Colon (tissue), 2 donors: ENCODE measurements at regions not wholly inside any gene's neighbourhood (a gene's known extent, or its start where the extent isn't known, plus 50 kb on each side); places are given as distances from the start of the nearest gene placed in this dataset.
"Not testable (repeated sequence)": the region's sequence is repeated elsewhere in the genome, so short reads cannot be mapped to it uniquely, and the experiment has no call there.

Experiments used
- FAIRE-seq: peaks from 2 replicates; lab custom pipeline; 2012; peaks lifted over from hg19 to GRCh38; lab: Jason Lieb, UNC
- donor health status: control.
- donor health status: control.

GRCh38 chrX:117680286-117680685 is 436.3 kb downstream of the KLHL13 start:
- no peak for FAIRE-seq

DNA sequence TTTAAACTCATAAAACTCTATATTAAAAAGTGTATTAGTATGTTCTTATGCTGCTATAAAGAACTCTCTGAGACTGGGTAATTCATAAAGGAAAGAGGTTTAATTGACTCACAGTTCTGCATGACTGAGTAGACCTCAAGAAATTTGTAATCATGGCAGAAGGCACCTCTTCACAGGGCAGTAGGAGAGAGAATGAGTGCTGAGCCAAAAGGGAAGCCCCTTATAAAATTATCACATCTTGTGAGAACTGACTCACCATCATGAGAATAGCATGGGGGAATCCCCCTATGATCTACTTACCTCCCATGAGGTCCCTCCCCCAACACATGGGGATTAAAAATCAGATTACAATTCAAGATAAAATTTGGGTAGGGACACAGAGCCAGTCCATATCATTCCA is 463.2 kb downstream of the KLHL13 start:
- no peak for FAIRE-seq

DNA sequence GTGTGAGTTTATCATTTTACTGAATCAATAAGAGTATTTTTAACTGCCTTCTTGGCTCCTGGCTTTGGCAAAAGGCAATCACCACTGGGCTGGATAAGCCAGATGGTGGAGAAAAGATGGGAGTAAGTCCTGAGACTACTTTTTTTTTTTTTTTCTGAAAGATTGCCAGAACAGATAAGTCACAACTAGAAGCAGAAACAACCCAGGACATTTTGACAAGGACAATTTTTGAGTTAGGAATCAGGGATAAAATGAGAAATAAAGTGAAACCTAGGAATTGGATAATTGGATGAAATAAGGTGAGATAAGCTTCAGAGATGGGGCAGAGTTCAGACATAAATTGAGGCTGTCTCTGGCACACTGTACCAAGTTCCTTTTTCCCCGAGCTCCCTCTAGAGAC is 471.0 kb downstream of the KLHL13 start:
- FAIRE-seq: no peak

- no peak for FAIRE-seq
Measured at GRCh38 chrX:117641913-117642656, 474.5 kb downstream of the KLHL13 start.

GRCh38 chrX:117636826-117637225 is 479.8 kb downstream of the KLHL13 start:
- FAIRE-seq: no peak

DNA sequence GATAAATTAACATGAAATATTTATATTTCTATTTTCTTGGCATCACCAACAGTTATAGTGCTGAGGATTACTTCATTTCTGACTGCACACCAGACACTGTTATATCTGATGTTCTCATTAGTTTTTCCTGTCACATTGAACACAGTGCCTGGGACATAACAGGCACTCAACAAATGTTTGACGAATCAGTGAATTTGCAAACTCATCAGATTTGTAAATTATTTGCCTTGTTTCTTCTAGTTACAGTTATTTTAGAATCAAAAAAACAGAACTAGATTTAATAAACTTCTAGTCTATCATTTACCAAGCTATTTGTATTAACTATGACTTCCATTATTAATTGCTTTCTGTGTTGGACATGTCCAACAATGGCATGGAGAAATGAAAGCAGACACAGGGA is 483.3 kb downstream of the KLHL13 start:
- no peak for FAIRE-seq

DNA sequence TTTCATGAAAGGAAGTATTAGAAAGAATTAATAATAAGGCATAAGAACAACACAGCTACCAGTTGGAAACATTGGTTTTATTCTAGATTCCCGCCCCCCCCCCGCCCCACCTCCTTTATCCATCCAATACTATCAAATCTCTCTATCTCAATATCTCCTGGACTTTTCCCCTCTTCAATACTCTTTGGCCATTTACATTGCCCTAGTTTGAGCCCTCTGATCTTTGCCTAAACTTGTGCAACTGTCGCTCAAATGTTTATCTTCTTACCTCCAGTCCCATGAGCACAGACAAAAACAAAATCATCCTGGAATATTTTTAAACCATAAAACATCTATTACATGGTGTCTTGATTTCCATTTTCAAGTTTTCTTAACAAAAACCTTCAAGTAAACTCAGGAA is 488.2 kb downstream of the KLHL13 start:
- FAIRE-seq: no peak

- no peak for FAIRE-seq
Measured at GRCh38 chrX:117610806-117611205, 505.8 kb downstream of the KLHL13 start.

DNA sequence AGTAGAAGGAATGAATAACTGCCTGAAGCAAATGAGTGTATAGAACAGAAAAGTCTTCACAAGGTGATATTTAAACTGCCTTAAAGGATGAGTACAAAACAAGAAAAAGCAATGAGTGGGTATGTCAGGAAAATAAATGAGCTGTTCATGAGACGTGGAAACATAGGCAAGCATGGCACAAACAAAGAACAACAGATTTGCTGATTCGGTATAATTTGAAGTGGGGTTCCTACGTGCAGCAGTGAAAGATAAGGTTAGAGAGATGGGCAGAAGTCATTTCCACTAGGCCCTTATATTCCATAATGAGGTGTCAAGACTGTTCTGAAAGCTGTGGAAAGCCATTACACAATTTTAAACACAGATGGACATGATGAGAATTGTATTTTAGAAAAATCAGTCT is 506.6 kb downstream of the KLHL13 start:
- no peak for FAIRE-seq

- no peak for FAIRE-seq
Measured at GRCh38 chrX:117607561-117607960, 509.0 kb downstream of the KLHL13 start.

DNA sequence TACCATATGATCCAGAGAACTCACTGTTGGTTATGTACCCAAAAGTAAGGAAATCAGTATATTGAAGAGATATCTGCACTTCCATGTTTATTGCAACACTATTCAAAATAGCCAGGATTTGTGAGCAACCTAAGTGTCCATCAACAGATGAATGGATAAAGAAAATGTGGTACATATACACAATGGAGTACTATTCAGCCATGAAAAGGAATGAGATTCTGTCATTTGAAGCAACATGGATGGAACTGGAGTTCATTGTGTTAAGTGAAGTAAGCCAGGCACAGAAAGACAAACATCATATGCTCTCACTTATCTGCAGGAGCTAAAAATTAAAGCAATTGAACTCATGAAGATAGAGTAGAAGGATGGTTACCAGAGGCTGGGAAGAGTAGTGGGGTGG is 510.5 kb downstream of the KLHL13 start:
- not testable (repeated sequence) for FAIRE-seq

DNA sequence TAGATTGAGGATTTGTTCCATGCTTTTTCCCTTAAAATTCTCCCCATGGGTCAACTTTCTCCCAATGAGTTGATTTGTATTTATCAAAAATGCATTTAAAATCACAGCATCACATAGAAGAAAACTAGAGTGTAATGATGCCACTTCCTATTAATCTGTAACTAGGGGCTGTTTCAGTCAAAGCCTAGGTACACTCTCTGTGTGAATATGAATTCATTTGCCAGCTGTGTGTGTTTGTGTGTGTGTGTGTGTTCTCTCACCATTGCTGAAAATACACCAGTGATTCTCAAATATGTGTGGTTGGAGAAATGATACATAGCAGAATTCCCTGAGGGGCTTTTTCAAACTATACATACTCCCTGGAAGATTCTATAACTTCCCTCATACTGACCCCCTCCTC is 546.5 kb downstream of the KLHL13 start:
- no peak for FAIRE-seq

DNA sequence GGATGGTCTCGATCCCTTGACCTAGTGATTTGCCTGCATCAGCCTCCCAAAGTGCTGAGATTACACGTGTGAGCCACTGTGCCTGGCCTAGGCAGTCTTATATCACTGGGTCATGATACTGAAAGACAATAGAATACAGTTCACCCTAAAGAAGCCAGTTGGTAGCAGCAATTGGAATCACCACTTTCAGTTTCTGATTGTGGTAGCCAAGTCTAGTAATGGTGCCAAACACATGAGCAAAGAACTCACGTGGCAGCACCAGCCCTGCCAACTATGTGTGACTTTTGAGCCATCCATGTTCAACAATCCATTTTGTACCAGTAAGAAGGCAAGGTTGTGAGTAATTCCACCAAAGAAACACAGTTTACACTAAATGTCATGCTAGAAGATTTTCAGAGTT is 548.4 kb downstream of the KLHL13 start:
- no peak for FAIRE-seq

GRCh38 chrX:117543885-117544284 is 572.7 kb downstream of the KLHL13 start:
- FAIRE-seq: no peak

DNA sequence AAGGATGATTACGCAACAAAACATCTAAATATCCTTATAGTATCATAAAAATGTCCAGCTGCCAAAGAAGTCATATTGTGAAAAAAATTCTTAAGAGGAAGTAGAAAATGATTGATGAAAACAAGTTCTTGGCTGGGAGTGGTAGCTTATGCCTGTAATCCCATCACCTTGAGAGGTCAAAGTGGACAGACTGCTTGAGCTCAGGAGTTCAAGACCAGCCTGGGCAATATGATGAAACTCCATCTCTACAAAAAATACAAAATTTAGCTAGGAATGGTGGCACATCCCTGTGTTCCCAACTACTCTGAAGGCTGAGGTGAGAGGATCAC is 577.6 kb downstream of the KLHL13 start:
- FAIRE-seq: no peak

DNA sequence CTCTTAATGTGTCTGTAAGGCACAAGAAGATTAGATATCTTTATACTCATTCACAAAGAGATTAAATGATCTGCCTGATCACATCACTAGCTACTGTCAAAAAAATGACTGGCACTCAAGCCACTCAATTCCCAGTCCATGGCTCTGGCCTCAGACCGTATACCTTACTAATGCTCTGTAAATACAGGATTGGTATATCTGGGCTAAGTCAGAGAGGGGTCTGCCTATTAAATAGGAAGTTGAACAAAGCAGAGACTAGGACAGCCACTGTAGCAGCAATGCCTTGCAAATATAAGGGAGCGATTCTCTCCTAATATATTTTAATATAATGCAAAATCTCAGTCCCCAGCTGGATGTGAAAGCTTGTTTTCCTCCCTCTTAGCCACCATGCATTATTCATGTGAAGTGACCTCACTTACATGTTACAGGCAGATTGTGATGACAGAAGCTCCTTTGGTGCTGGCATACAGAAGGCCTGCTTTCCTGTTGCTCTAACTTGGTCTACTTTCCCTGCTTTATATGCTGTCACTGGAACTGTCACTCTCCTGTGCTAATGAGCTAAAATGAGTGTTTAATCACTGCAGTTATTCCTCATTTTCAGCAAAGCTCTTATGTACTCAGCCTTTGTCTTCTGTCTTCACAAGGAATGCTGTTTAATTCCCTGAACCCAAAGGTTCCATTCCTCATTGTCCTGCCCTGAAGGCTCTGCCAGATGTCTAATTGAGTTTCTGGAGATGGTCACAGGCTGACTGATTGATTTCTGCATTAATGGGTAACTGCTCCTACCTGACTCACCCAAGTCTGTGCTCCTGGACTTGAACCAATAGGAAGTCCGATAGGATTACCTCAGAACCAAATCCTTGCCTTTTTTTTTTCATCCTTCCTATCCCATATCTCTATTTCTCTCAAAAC is 578.2 kb downstream of the KLHL13 start:
- FAIRE-seq: no peak

DNA sequence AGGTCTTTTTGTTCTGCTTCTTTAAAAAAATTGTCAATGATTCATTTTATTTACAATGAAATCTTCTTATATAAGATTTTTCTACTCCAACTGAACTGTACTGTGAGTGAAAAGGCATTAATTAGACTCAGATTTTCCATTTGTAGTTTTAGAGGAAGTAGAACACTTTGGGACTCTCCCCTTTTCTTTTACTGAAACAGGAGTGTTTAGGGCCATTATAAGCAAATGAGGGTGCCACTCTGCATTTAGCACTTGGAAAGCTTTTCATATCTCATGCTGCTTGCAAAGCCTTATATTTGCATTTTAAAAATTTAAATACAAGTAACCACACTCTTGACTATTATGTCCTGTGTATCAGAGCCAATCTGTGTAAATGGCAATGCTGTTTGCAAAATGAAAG is 584.3 kb downstream of the KLHL13 start:
- FAIRE-seq: peak; percentile 62

GRCh38 chrX:117522725-117523700 is 593.6 kb downstream of the KLHL13 start:
- no peak for FAIRE-seq

DNA sequence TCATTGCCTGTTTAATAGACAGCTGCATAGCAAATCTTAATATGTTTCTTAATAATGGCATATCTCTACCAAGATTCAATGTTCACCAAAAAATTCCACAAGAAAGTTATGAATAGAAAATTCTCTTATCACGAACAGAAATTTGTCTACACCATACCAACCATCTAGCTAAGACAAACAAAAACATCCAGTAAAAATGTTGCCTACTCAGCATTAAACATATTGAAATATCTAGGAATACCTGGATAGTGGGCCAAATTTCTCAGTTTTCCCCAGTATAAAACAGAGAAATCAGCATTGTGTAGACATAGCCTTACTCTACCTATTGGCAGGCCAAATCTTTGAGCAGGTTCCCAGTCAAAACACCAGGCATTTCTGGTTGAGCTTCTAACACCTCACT is 598.6 kb downstream of the KLHL13 start:
- no peak for FAIRE-seq

- FAIRE-seq: no peak
Measured at GRCh38 chrX:117511379-117511778, 605.2 kb downstream of the KLHL13 start.

DNA sequence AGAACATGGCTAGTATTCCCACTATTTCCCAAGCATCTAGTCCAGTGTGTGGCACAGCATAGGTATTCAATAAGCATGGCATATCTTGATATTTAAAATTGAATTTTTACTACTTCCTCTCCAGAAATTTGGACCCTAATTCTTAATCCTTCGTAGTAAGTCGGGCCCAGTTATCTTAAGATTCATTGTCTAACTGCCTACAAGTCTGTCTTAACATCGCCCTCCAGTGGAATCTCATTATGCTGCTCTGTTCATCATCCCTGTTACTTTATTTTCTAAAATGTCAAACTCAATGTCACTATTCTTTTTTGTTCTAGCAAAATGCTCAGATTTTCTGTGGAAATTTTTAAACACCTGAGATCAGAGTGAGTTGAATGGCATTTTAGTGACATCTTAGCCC is 606.2 kb downstream of the KLHL13 start:
- peak; percentile 31 for FAIRE-seq

GRCh38 chrX:117508021-117508420 is 608.6 kb downstream of the KLHL13 start:
- FAIRE-seq: peak; percentile 47
